ENCODE measurements at regions not wholly inside any gene's neighbourhood (a gene's known extent, or its start where the extent isn't known, plus 50 kb on each side); places are given as distances from the start of the nearest gene placed in this dataset.
A peak's percentile ranks its signal among the peaks of the same experiment; 100 is the strongest.

DNA sequence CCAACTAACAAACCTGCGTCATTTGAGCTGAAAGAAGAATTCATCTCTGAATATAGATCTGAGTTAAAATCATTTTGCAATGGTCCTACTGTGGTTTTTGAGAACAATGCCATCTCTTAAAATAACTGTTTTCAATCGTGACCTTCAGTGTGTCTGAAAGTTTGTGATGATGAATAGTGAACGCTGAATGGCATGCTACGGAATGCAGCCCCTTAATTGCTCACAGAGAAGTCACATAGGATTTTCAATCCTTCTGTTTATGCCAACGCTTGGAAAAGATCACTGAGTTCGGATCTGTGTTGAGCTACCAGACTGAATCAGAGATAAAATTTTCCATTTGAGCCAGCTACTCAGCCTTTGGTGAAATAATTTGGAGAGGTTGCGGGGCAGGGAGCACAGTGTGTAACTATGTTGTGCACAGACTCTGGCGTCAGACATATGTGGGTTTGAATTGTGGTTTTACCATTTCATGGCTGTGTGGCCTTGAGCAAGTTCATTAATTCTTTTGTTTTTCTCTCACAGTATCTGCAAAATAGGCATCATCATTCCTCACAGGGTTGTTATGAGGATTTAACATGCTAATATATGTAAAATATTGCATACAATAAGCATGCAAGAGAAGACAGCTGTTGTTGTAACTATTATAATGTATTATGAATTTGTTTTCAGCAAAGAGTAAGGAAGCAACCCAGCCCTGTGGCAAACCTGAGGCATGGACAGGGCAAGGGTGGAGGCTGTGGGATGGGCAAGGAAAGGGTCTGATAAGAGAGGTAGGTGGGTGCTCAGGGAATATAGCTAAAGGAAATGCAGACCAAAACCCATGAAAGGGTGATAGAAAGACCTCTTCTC, 679.9 kb downstream of the KCNA4 start:
- no peak for DNase-seq

DNA sequence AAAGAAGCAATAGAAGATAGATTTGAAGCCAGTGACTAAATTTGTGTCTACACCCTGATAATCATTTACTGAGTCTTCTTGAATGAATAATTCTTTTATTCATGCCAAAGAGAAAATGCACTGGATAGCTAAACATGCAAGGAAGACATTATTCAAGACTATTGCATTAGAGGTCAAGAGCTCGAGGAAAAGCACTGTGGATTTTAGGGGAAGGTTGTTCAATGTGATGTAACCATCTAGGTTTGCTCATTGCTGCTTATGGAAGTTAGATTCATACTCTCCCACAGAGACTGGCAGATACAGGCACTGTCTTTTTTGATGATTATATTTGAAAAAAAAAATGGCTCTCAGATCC, 682.1 kb downstream of the KCNA4 start:
- DNase-seq, result no peak

DNA sequence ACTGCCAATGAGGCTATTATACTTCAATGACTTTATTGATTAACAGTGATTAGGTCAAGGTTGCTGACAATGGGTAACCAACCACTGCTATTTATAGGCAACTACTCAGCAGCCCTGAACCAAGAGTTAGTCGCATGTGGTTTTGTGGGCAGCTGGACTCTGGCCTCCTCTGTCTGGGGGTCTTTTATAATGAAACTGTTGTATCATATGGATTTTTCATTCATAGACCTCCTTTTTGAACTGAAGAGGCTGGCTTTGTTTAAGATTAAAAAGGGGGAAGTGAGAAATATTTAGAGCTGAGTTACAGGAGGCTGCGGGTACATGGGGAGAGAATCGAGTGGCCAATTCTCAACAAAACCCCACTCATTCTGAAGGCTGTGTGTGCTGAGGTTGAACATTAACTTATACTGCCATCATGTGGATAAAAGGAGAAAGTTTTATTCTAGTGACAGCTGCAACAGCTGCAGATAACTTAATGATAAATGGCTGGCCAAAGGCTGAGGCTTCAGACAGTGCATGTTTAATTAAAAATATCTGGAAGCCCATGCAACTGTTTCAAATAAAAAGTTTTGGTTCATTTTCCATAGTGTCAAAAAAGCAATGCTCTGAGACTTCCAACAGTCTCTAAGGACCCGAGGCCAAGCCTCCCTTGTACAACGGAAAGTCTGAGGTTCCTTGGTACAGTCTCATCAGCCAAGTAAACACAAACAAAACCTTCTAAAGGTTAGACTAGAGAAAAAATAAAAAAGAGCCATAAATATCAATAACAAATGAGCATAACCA, 682.6 kb downstream of the KCNA4 start:
- peak in 1 of 2 experiments; percentile 62 for DNase-seq

DNA sequence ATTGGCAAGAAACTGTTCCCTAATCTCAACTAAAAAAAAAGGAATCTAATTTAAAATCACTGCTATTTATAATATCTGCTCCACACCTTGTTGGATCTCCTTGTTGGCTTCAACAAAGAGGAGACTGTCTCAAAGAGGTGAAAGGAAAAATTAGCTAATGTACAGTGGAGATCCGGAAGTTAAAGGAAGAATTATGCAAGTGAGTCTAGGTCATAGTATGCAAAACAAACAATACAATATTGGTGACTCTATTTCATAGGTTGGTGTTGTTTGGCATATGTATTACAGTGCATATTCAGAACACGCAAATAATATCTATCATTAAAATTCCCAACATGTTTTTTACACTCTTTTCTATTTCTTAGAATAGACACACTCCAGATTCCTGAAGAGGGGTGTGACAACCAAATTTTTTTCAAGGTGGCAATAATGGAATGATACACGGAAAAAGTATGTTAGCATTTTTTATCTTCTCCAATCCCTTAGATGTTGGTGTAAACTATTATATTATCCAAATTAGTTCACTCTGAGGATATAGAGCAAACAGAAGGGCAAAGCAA, 685.3 kb downstream of the KCNA4 start:
- DNase-seq, result no peak

DNA sequence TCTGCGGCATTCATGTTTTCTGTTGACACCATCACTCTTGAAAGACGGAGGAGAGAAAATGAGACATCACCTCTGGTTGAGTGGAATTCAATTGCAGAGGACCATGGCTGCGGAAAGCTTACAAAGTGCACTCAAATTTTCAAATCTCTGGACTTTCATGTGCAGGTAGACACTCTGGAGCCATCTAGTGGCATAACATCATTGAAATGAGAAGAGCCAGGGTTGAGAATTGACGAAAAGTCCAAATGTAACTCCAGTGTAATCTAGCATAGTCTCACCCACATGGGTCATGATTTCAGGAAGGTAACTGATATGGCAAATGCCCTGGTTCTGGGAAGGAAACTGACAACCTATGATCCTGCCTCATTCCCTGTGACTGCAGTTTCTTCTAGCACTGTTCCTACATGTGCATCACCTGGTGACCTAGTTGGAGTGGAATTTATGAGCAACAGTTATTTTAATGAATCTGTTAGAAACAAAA, 687.8 kb downstream of the KCNA4 start:
- peak; percentile 6 to 67 for DNase-seq

DNA sequence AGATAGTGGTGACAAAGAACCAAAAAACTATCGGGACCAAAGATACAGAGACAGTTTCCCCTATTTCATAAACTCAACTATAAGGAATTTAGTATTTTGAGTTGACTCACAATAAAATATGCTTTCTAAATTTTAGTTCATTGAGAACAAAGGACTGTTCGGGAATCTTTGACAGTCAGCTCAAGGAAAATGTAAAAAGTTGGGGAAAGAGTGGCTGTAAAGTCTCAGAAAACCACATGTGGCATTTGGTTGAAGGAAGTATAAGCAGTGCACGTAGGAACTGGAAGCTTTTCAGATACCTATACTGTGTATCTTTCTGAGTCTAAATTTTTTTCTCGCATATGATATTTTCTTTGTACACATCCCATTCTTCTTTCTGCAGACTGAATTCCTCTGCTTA, 688.9 kb downstream of the KCNA4 start:
- no peak for DNase-seq

DNA sequence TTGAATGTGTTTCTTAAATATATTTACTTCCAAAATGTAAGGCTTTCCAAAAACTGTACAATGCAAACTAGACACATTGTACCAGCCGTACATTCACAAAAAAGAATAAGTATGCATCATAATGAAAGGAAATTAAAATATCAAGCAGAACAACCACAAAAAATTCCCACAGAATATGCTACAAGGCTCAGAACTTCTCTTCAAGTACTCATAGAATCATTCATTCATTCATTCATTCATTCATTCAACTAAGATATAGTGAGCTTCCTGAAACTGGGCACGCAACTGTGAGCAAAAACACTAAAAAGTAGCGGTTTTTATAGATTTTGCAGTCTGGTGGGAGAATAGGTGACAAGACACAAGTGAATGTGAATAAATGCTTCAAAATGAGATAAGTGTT, 690.1 kb downstream of the KCNA4 start:
- no peak for DNase-seq

DNA sequence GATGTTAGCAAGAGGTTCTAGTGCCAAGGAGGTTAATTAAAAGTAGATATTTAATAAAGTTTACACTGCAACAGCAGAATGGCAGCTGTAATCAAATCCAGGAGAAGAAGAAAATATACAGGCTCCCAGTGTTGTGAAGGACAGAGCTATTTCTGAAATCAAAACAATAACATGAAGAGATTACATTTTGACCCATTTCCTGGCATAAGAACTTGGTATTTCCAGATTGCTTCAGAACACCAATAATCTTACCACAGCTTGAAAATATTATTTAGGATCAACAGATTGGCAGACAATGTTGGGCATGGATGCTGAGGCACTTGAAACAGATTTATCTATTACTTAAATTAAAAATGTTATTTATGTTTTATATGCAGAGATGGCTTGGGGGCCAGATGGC, 692.5 kb downstream of the KCNA4 start:
- DNase-seq, result no peak

DNA sequence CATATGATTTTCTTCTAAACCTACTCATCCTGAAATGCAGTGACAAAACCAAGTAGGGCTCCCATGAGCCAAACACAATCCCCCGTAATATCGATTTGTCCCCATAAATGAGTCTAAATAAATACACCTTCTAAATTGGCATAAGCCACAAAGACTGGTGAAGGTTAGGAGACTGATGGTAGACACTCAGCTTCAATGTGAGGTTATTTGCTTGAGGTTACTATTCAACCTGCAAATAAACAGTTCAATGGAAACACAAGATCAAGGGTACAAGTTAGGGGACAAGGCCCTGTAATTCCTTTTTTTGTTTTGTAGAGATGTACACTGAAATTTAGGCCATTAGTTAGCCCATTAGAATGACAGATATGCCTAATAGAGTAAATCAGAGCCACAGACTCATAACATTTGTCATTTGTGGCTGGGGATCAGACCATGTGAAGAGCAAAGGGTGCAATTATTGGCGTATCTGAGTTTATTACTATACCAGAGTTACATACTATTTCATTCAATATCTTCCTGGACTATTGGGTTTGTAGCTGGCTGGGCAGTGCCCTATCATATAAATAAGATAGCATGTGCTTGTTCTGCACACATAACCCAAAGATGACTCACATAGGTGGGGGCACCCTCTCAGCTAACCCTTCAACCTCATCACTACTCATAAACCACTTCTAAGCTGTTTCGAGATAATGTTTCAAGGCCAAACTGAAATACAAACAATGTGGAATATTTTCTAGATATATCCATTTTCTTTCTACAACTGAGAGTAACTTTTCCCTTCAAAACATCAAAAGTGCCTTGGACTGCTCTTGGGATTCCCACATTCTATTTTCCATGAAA, 695.3 kb downstream of the KCNA4 start:
- no peak for DNase-seq

DNA sequence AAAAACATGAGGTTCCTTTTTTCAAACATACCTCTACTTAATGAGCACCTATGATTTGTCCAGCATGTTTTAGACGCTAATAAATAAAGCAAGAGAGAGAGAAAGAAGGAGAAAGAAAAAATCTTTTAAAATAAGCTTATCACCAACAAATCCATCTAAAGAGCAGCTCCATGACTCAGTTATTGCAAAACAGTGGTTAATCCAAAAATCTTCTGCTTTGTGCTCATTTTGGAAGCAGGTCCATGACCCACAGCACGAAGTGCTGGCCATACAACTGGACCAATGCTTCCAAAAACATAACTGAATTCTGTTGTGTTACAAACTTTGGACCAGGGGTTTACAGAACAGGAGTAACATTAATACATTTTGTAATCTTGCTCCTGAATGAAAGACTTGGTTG, 696.6 kb downstream of the KCNA4 start:
- no peak for DNase-seq

DNA sequence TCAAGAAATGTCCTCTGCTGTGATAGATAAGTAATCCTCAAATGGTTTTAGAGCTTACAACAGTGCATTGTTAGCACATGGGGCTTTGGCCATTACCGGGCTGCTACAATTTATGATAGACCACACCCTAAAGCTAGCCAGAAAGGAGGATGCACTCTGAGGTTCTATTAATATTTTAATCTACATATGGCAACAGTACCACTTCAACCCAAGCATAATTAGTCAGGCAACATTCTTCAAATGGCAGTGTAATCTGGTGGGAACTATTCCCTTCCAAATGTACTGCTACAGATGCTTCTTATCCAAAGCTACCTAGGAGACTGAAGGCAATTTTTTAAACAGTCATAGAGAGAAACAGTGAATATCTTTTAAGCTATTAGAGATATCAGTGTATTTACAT, 697.6 kb downstream of the KCNA4 start:
- DNase-seq, result no peak

DNA sequence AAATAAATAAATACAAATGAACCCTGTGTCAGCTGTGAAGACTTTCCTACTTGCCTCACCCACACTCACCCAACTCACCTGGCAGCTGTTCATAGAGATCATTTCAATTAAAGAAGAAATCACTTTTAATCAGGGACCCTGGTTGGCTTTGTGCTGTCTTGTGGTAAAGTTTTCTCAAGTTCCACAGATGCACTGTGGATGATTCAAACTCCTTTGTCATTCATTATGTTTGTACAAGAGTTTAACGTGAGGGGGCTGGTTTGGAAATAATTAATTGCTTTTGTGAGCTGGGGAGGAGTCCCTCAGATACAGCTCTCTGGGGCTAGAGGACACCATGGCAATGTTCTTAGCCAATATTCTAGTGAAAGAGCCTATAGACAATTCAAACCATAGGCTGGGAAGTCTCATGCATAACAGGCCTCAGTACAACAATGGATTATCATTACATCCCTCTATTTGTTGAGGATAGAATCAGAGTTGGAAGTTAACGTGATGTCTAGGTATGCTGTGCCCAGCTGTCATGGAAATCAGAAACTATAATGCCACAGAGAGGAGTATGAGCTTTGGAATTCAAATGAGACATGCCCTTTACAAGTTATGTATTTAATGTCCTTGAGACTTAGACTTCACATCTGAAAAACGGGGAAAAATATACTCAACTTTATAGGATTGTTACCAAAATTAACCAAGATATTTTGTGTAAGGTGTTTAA, 698.5 kb downstream of the KCNA4 start:
- no peak for DNase-seq

DNA sequence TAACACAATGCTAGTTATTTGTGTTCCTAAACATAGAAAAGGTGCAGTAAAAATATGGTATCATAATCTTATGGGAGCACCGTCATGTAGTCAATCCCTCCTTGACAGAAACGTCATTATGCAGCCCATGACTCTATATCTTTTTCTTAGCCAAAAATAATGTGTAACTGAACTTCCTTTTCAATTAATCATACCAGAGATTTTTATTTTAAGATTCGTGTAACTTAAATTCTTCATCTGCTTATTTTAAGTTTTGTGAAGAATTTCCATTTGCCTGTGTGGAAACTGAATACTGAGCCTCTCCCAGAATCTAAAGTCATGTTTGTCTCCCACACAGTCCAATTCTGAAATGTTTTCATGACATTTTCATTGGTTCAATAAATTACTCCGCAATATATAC, 699.1 kb downstream of the KCNA4 start:
- DNase-seq, result no peak

DNA sequence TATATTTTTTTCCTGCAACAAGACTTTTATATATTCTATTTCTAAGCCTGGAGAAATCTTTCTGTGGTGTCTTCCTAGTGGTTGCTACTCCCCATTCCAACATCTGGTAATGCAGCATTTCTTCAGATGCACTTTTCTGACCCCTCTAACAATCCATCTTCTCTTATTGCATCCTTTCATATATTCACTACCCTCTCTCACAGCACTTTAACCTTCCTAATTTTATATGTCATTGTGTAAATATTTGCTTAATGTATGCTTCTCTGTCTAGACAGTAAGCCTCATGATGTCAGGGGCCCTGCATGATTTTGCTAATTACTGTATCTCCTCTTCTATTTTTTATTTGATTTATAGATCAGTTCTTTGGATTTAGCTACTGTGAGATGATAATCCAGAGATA, 701.6 kb downstream of the KCNA4 start:
- DNase-seq, result no peak

DNA sequence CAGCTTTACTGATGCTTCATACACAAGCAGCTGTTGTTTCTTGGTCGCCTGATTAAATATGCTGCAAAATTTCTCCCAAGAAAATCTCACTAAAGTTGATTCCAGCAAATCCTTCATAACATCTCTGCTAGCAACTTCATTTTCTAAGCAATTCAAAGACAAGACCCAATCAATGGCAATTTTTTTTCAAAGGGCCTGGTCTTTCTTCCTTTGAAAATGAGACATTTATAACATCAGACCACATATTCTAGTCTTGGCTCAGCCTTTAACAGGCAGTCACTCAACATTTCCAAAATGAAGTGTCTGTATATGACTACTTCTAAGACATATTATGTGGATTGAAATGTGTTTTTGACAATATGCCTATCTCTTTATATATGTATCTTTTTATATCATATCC, 702.6 kb downstream of the KCNA4 start:
- DNase-seq, result no peak

DNA sequence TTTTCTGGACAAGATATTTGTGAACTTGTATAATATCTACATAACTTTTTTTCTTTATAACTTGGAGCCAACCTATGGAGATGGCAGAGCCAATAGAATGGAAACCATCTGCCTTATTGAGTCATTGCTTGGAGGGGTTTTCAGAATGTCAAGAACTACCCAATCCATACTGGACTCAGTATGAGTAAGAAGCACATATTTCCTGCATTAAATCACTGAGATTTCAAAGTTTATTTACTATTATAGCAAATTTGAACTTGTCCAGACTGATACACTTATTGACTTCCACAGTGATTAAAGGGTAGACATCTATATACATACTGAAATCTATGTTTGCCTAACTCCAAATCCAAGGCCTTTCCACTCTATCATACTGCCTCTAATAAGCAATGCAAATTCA, 704.0 kb downstream of the KCNA4 start:
- DNase-seq, result no peak

DNA sequence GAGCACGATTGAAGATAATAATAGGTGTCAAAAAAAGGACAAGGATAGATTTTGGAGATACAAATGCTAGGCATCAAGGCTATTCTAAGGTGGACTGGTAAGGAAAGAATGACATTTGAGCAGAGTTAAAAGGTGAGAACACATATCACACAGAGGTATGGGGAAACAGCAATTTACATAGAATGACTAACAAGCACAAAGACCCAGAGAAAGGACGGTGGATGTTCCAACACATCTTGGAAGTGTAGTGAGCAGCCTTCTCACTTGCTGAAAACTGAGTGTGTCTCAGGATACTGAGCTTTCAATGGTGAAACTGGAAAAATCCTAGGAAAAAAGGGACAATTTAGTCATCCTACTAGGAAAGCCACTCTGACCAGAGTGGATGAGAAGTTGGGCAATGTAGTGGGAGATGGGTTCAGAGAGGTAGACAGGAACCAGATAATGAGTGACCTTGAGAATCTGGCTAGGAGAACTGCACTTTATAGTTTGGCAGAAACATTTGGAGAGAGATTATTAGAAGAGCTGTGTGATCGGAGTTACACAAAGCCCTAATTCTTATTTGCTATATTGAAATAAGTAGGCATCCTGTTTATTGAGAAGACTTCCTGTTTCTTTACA, 706.0 kb downstream of the KCNA4 start:
- DNase-seq, result no peak

DNA sequence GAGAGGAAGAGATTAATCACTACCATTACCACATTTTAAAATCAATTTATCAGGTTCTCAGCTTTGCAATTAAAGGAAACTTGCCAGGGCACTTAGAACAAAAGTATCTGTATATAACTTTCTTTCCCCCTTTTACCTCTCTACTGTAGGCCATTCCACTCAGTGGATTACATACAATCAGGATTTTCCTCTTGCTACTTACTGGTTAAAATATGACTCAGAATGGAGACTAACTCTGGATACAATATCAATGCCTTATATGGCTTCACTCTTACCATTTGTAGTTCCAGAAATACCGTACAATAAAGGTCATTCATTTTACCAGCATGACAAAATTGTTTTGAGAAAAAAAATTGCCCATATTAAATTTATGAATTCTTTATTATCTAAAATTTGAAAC, 706.8 kb downstream of the KCNA4 start:
- DNase-seq, result no peak

DNA sequence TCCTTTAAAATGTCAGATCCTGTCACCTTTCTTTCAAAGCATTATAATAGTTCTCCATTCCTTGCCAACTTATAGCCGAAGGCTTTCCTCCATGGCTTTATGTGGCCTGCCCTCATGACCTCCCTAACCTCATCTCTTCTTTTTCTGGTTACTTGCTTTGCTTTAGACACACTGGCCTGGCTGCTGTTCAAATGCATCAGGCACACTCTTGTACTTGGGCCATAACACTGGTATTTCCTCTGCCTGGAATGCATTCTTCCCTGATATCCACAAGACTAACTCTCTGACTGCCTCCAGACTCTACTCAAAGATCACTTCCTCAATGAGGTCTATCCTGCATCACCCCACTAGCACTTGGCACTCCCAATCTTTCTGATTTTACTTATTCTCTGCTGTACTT, 710.3 kb downstream of the KCNA4 start:
- peak in 1 of 2 experiments; percentile 11 for DNase-seq

DNA sequence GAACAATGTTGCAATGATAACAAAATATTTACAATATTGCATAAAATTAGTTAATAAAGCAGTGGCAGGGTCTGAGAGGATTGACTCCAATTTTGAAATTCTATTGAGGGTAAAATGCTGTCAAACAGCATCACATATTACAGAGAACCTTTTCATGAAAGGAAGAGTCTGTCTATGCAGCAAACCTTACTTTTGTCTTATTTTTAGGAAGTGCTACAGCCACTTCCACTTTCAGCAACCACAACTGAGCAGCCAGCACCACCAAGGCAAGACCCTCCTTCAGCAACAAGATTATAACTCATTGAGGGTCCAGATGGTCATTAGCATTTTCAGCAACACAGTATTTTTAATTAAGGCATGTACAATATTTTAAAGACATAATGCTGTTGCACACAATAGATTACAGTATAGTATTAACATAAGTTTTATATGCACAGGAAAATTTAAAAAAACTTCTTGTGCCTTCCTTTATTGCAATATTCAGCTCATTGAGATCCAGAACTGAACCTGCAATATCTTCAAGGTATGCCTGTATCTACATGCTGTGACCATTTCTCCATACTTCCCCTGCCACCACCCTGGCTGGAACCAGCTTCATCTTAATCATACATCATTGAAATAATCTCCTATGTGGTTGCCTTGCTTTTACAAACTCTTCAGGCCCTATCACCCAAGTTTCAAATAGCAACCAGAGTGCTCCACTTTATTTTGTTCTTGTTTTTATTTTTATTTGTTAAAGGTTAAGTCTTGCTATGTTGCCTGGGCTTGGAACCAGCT, 711.2 kb downstream of the KCNA4 start:
- DNase-seq, result no peak

DNA sequence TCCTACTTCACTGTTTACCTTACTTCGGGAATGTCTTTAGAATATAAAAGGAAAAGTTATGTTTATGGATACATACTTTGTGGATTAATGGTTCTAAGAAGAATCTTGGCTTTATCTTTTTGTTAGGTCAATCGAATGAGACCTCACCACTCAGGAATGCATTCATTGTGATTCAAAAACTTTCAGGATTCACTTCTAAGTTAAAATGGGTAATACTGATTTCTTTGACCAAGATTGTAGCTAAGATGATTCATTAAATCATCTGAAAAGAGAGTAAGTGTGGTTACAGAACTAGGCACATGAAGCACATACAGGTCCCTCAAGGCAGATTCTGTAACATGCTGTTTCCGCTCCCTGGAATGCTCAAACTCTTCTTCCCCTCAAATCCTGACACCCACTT, 716.4 kb downstream of the KCNA4 start:
- DNase-seq, result peak in 1 of 2 experiments; percentile 15
